ENCODE measurements at regions not wholly inside any gene's neighbourhood (a gene's known extent, or its start where the extent isn't known, plus 50 kb on each side); places are given as distances from the start of the nearest gene placed in this dataset.
"Not testable (repeated sequence)": the region's sequence is repeated elsewhere in the genome, so short reads cannot be mapped to it uniquely, and the experiment has no call there.

- DNase-seq, result no peak
Measured at GRCh38 chr13:20312292-20312691, 80.2 kb upstream of the GJB6 start.

- DNase-seq, result no peak
Measured at GRCh38 chr13:20311596-20311995, 79.5 kb upstream of the GJB6 start.

GRCh38 chr13:20311022-20311421 is 78.9 kb upstream of the GJB6 start:
- DNase-seq, result no peak

- DNase-seq, result no peak
Measured at GRCh38 chr13:20306039-20306438, 73.9 kb upstream of the GJB6 start.

- no peak for DNase-seq
Measured at GRCh38 chr13:20305587-20305986, 73.5 kb upstream of the GJB6 start.

- DNase-seq, result not testable (repeated sequence)
Measured at GRCh38 chr13:20304061-20304460, 71.9 kb upstream of the GJB6 start.

- DNase-seq, result no peak
Measured at GRCh38 chr13:20303636-20304035, 71.5 kb upstream of the GJB6 start.

- DNase-seq, result peak in 1 of 2 donors; percentile 9
Measured at GRCh38 chr13:20301403-20302071, 69.4 kb upstream of the GJB6 start.

GRCh38 chr13:20301015-20301402 is 68.9 kb upstream of the GJB6 start:
- DNase-seq, result no peak

- no peak for DNase-seq
Measured at GRCh38 chr13:20297181-20297580, 65.1 kb upstream of the GJB6 start.

GRCh38 chr13:20295956-20296355 is 63.8 kb upstream of the GJB6 start:
- no peak for DNase-seq

- no peak for DNase-seq
Measured at GRCh38 chr13:20294497-20294896, 62.4 kb upstream of the GJB6 start.

GRCh38 chr13:20292301-20292700 is 60.2 kb upstream of the GJB6 start:
- DNase-seq, result not testable (repeated sequence)

- DNase-seq, result no peak
Measured at GRCh38 chr13:20291675-20292074, 59.6 kb upstream of the GJB6 start.

GRCh38 chr13:20291037-20291436 is 58.9 kb upstream of the GJB6 start:
- DNase-seq, result no peak

GRCh38 chr13:20288561-20288960 is 56.4 kb upstream of the GJB6 start:
- DNase-seq, result no peak

- DNase-seq, result no peak
Measured at GRCh38 chr13:20287976-20288375, 55.9 kb upstream of the GJB6 start.

GRCh38 chr13:20285530-20285929 is 53.4 kb upstream of the GJB6 start:
- no peak for DNase-seq

All from right lung (tissue), 2 donors.